Skeletal muscle tissue (tissue), 4 donors: ENCODE measurements at regions not wholly inside any gene's neighbourhood (a gene's known extent, or its start where the extent isn't known, plus 50 kb on each side); places are given as distances from the start of the nearest gene placed in this dataset. TPM values are rescaled to one million over a fixed set of nuclear protein-coding genes. Genes with fewer than 3 reads are reported as not detected.

ENCODE experiments used
- H3K27ac ChIP-seq: one replicate; pipeline ENCODE4 v1.7.0; 2013; ENCODE audit warnings: mild to moderate bottlenecking, low read depth, low read length, inconsistent platforms
- H3K27me3 ChIP-seq, 3 donors: one replicate each; pipeline ENCODE4 v1.7.0; 2013; ENCODE audit warnings: low read length in 3 of 3; ENCODE audit not compliant: control insufficient read depth in 3 of 3, insufficient read depth in 3 of 3
- H3K36me3 ChIP-seq, 3 donors: one replicate each; pipeline ENCODE4 v1.7.0; 2013; ENCODE audit warnings: low read length in 3 of 3; ENCODE audit not compliant: control insufficient read depth in 3 of 3, insufficient read depth in 3 of 3
- H3K4me1 ChIP-seq, 3 donors: one replicate each; pipeline ENCODE4 v1.7.0; 2013; ENCODE audit warnings: low read length in 3 of 3, mild to moderate bottlenecking in 3 of 3; ENCODE audit not compliant: control insufficient read depth in 3 of 3, insufficient read depth in 3 of 3
- H3K4me3 ChIP-seq, 3 donors: one replicate each; pipeline ENCODE4 v1.7.0; 2013; ENCODE audit warnings: low read length in 3 of 3
- H3K9ac ChIP-seq, 3 donors: one replicate each; pipeline ENCODE4 v1.7.0; 2013; ENCODE audit warnings: low read length in 3 of 3, mild to moderate bottlenecking in 3 of 3, moderate library complexity in 2 of 3, low read depth in 1 of 3
- H3K9me3 ChIP-seq, 3 donors: one replicate each; pipeline ENCODE4 v1.7.0; 2013; ENCODE audit warnings: low read length in 3 of 3; ENCODE audit not compliant: control insufficient read depth in 3 of 3
- small RNA-seq: library from RNA; depleted of rRNA; stranded (forward); fragments of <200 nt; gene quantifications from one replicate; pipeline ENCODE3, GENCODE V24; 2014
- donor health status: Osteomylitis.

DNA sequence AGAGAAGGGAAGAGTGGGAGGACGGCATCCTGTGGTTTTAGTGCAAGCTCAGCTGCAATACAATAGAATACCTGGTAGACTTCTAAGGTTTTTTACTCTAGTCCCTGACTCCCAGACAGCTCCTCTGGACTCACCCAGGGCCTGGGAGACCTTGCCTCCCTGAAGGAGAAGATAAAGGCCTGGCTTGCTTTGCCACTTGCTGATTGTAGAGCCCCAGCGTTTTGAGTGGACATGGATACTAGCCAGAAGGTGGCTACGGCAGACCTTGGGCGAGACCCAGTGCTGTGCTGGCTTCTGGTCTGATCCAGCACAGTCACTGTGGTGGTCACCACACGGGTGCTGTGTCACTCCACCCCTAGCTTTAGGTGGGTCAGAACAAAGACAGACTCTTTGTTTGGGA lies 72.2 kb upstream of the TTC14 start:
- Histone ChIP-seq H3K9me3 (no peaks in the 10 kb centered on the region), H3K4me1 (no peaks in the 10 kb centered on the region), H3K4me3 (no peak overlapping the region), H3K27ac (no peak overlapping the region), H3K9ac (no peak overlapping the region), H3K27me3 (no peaks in the 10 kb centered on the region), H3K36me3 (no peaks in the 10 kb centered on the region)

DNA sequence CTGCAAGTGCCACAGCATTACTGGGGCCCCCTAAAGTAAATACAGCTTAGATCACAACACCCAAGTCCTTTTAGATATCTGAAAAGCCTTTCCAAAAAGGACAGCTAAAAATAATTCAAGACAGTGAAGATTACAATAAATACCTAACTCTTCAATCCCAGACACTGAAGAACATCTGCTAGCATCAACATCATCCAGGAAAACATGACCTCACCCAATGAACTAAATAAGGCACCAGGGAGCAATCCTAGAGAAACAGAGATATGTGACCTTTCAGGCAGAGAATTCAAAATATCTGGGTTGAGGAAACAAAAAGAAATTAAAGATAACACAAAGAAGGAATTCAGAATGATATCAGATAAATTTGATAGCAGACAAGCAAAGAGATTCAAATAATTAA lies 71.7 kb upstream of the TTC14 start:
- no peak overlapping the region for H3K4me3 ChIP-seq
- H3K27ac ChIP-seq: no peak overlapping the region
- no peaks in the 10 kb centered on the region for H3K4me1 ChIP-seq
- no peak overlapping the region for H3K9ac ChIP-seq
- H3K9me3 ChIP-seq: no peaks in the 10 kb centered on the region
- H3K36me3 ChIP-seq: no peaks in the 10 kb centered on the region
- H3K27me3 ChIP-seq: no peaks in the 10 kb centered on the region

DNA sequence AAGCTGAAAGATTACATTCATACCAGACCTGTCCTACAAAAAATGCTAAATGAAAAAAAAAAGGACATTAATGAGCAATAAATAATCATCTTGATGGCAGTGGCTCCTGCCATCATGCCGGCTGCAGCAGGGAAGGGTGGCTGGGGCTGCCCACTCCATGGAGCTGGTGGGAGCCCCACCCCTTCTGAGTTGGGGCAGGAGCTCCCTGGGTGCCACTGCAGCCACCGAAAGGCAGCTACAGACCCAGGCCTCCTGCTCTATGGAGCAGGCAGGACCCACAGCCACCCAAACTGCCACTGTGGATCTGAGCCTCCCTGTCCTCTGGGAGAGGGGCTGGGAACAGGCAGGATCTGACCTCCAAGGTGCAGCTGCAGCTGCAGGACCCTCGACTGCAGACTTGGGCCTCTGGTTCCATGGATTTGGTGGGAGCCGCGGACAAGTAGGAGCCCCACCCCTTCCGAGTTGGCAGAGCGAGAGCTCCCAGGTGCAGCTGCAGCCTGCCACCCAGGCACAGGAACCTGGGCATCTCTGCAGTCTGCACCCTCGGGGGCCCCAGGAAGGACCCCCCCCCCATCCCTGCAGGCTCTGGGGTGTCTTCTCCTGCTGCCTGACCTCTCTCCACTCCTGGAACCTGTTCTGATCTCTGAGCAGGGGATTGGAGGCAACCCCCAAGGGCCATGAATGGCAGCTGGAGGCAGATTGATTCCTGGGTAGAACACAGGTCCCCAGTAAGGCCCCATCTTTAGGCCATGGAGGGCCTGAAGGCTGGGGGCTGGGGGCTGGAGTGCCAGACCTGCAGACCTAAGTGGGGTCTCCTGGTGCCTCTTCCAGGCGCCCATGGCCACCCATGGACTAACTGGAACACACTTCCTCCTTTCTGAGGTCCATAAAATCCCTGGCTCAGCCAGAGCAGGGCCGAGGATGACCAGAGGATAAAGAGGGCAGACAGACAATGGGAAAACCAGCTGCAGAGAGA lies 70.4 kb upstream of the TTC14 start:
- no peaks in the 10 kb centered on the region for H3K36me3 ChIP-seq
- no peak overlapping the region for H3K4me3 ChIP-seq
- H3K27me3 ChIP-seq: no peaks in the 10 kb centered on the region
- H3K9ac ChIP-seq: no peak overlapping the region
- no peak overlapping the region for H3K27ac ChIP-seq
- no peaks in the 10 kb centered on the region for H3K9me3 ChIP-seq
- H3K4me1 ChIP-seq: no peaks in the 10 kb centered on the region

DNA sequence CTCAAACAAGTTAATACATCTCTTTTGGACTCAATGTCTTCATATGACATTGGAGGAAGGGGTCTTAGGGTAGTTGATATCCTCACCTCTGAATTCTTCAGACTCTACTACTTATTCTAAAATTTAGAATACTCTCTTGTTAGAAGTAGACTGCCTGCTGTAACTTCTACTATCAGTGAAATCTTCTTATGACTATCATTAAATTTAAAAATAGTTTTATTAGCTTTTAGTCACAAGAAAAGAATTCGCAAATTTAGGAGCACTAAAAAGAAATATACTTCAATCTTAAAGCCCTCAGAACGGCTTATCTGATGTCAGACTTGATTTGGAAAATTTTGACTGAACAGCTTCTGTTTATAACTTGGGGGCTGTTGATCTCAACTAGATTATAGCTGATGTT lies 67.1 kb upstream of the TTC14 start:
- no peaks in the 10 kb centered on the region for H3K4me1 ChIP-seq
- no peak overlapping the region for H3K4me3 ChIP-seq
- H3K27me3 ChIP-seq: no peaks in the 10 kb centered on the region
- no peak overlapping the region for H3K9ac ChIP-seq
- no peak overlapping the region for H3K27ac ChIP-seq
- H3K9me3 ChIP-seq: no peaks in the 10 kb centered on the region
- no peaks in the 10 kb centered on the region for H3K36me3 ChIP-seq

DNA sequence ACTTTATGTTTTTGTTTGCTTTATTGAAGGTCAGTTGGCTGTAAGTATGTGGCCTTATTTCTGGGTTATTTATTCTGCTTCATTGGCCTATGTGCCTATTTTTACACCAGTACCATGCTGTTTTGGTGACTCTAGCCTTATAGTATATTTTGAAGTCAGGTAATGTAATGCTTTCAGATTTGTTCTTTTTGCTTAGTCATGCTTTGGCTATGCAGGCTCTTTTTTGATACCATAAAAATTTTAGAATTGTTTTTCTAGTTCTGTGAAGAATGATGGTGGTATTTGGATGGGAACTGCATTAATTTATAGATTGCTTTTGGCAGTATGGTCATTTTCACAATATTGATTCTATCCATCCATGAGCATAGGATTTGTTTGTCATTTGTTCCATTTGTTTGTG lies 63.5 kb upstream of the TTC14 start:
- no peaks in the 10 kb centered on the region for H3K4me1 ChIP-seq
- no peak overlapping the region for H3K9ac ChIP-seq
- H3K27me3 ChIP-seq: no peaks in the 10 kb centered on the region

DNA sequence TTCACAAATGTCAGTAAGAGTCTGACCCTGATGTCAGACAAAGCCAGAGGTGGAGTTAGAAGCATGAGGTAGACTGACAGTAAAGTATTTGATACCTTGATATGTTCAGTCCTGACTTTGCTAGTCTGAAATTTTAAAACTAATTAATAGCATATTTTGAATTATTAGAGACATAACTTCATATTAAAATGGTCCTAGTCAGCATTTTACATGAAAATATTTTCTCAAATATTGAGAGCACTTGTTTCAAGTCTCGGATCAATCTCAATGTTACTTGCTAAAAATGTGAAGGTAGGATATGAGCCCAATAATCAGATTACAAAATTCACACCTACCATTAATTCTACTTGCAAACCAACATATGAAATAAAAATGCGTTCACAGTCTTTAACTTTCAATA lies 58.1 kb upstream of the TTC14 start:
- Histone ChIP-seq H3K27me3 (no peaks in the 10 kb centered on the region), H3K9ac (no peak overlapping the region), H3K4me3 (no peak overlapping the region), H3K27ac (no peak overlapping the region), H3K4me1 (no peaks in the 10 kb centered on the region), H3K9me3 (no peaks in the 10 kb centered on the region), H3K36me3 (no peaks in the 10 kb centered on the region)

More for the DNA sequence above, 63.5 kb upstream of the TTC14 start:
- Histone ChIP-seq H3K27ac (no peak overlapping the region), H3K4me3 (no peak overlapping the region), H3K9me3 (no peaks in the 10 kb centered on the region), H3K36me3 (no peaks in the 10 kb centered on the region)

DNA sequence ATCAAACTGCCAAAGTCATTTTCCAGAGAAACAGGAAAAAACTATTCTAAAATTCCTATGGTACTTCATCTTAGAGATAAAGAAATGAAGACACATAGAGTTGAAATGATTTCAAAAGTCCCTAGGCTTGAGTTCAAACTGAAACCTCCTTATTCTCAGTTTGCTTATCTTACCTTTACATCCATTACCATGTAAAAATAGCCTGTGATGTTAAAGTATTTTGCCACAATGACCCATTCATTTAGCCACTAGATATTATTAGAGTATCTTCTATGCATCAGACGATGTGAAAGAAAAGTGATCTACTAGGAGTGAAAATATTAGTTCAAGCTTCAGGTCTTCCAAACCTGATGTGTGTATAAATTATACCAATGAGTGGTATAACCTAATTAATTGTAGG lies 55.1 kb upstream of the TTC14 start:
- Histone ChIP-seq H3K36me3 (no peaks in the 10 kb centered on the region), H3K4me3 (no peak overlapping the region), H3K4me1 (no peaks in the 10 kb centered on the region), H3K9me3 (no peaks in the 10 kb centered on the region), H3K9ac (no peak overlapping the region), H3K27ac (no peak overlapping the region), H3K27me3 (no peaks in the 10 kb centered on the region)

DNA sequence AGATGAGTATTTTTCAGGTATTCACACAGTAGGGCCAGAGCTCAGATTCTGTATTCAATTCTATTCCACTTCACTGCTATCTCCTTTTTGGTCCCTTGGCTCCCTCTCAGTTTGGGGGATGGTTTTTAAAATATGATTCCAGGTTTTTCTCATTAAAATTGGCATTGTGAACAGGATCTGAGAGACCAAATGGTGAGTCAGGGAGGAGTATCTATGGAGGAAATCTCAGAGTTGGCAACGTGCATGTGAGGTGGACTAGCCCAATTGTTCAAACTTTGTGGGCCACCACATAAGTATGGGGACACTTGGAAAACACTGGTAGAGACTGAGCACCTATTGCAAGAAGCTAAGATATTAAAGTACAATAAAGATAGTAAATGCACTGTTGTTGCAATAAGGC lies 53.9 kb upstream of the TTC14 start:
- Histone ChIP-seq H3K9ac (no peak overlapping the region), H3K27ac (no peak overlapping the region), H3K27me3 (no peaks in the 10 kb centered on the region), H3K4me3 (no peak overlapping the region), H3K4me1 (no peaks in the 10 kb centered on the region), H3K9me3 (peaks cover 0 to 3% (median 0%) of the 10 kb centered on the region in 3 donors), H3K36me3 (no peaks in the 10 kb centered on the region)

Small RNAs in the stretch of these regions (small RNA-seq; reads per million reads assigned to genes)
- gene AC134503.1: not detected
- not detected for gene RF00096
- gene RNA5SP149: not detected
